ENCODE measurements at regions not wholly inside any gene's neighbourhood (a gene's known extent, or its start where the extent isn't known, plus 50 kb on each side); places are given as distances from the start of the nearest gene placed in this dataset.

DNA sequence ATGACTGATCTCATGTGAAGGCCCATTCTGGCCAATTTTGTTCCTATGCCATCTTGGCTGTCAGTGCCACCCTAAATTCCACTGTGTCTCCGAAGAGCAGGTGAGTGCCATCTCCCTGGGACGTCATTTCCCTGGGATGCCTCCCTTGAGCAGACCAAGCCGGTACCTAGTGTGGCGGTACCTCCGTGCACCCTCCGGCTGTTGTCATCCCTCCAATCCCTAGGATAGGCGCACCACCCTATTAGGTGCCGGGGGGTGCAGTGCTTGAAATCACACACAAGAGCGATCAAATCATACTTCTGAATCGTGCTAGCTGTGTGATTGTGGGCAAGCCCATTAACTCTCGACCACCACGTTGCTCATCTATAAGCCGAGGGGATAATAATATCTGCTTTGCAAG lies 81.8 kb upstream of the GLI2 start:
- Mint-ChIP-seq H3K4me3 (peak overlapping the region; percentile 53; the same call in 2 of the 3 replicates), H3K4me1 (peaks cover 7% of the 10 kb centered on the region; the same call in 2 of the 3 replicates), H3K27me3 (ENCODE audit: insufficient read depth, low read depth, poor library complexity) (peaks cover 32% of the 10 kb centered on the region), H3K9me3 (peaks cover 40% of the 10 kb centered on the region), H3K36me3 (ENCODE audit: low read depth) (peaks cover 15% of the 10 kb centered on the region), H3K27ac (no peak overlapping the region)
- ATAC-seq (no peak), DNase-seq (ENCODE audit: low spot score) (no peak)
- no peaks in the 10 kb centered on the region for H3K9me2 ChIP-seq (ENCODE audit: insufficient read depth)
- no peaks in the 10 kb centered on the region for H3K79me2 ChIP-seq (replicated peaks; ENCODE audit: insufficient read depth)
- no peak overlapping the region for H3K27ac ChIP-seq (ENCODE audit: low read depth)
- H4K20me1 ChIP-seq (replicated peaks; ENCODE audit: insufficient read depth) = no peaks in the 10 kb centered on the region
- H2AFZ ChIP-seq = no peak overlapping the region; the same call in 1 of the 2 replicates
- H3K36me3 ChIP-seq (ENCODE audit: insufficient read depth) = no peaks in the 10 kb centered on the region
- H3K27me3 ChIP-seq (ENCODE audit: insufficient read depth) = peaks cover 51% of the 10 kb centered on the region
- H3K4me1 ChIP-seq (ENCODE audit: insufficient read depth) = no peaks in the 10 kb centered on the region; the same call in 1 of the 2 replicates
- peak overlapping the region; percentile 93 for H3K4me2 ChIP-seq
- peak overlapping the region; percentile 60; the same call in 1 of the 2 replicates for H3K4me3 ChIP-seq
- no peak for TF ChIP-seq CTCF (conservative IDR thresholded peaks at IDR 0.05; ENCODE audit: low read depth in 2 of 2)
- no peak for TF ChIP-seq STAT1 (IDR thresholded peaks at IDR 0.05; ENCODE audit: unreplicated experiment)
- no peak for TF ChIP-seq JUNB (IDR thresholded peaks at IDR 0.05; ENCODE audit: unreplicated experiment)
- no peak for TF ChIP-seq EZH2phosphoT487 (IDR thresholded peaks at IDR 0.05; ENCODE audit: unreplicated experiment)
- TF ChIP-seq POLR2AphosphoS5 (IDR thresholded peaks at IDR 0.05; ENCODE audit: low read depth) = no peak
- no peak for TF ChIP-seq ZNF331 (CRISPR knock-in tag; IDR thresholded peaks at IDR 0.05; ENCODE audit: low read depth)
- TF ChIP-seq, protein P1, sequence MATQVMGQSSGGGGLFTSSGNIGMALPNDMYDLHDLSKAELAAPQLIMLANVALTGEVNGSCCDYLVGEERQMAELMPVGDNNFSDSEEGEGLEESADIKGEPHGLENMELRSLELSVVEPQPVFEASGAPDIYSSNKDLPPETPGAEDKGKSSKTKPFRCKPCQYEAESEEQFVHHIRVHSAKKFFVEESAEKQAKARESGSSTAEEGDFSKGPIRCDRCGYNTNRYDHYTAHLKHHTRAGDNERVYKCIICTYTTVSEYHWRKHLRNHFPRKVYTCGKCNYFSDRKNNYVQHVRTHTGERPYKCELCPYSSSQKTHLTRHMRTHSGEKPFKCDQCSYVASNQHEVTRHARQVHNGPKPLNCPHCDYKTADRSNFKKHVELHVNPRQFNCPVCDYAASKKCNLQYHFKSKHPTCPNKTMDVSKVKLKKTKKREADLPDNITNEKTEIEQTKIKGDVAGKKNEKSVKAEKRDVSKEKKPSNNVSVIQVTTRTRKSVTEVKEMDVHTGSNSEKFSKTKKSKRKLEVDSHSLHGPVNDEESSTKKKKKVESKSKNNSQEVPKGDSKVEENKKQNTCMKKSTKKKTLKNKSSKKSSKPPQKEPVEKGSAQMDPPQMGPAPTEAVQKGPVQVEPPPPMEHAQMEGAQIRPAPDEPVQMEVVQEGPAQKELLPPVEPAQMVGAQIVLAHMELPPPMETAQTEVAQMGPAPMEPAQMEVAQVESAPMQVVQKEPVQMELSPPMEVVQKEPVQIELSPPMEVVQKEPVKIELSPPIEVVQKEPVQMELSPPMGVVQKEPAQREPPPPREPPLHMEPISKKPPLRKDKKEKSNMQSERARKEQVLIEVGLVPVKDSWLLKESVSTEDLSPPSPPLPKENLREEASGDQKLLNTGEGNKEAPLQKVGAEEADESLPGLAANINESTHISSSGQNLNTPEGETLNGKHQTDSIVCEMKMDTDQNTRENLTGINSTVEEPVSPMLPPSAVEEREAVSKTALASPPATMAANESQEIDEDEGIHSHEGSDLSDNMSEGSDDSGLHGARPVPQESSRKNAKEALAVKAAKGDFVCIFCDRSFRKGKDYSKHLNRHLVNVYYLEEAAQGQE (IDR thresholded peaks at IDR 0.05; ENCODE audit: unreplicated experiment) = no peak
- no peak for TF ChIP-seq ZNF114 (CRISPR knock-in tag; IDR thresholded peaks at IDR 0.05)
- H3F3A ChIP-seq (replicated peaks; ENCODE audit: low read depth) = 0 out of 2 replicates have a peak, but pooled peaks cover 5% of the 10 kb centered on the region

GRCh38 chr2:120654381-120655134 lies 81.1 kb upstream of the GLI2 start:
- H3K4me1 Mint-ChIP-seq = peaks cover 7% of the 10 kb centered on the region; the same call in 2 of the 3 replicates
- H3K36me3 Mint-ChIP-seq (ENCODE audit: low read depth) = peaks cover 10% of the 10 kb centered on the region
- H4K20me1 ChIP-seq (replicated peaks; ENCODE audit: insufficient read depth) = no peaks in the 10 kb centered on the region
- DNase-seq (ENCODE audit: low spot score) (peak; percentile 91), ATAC-seq (peak; percentile 98)
- H3K79me2 ChIP-seq (replicated peaks; ENCODE audit: insufficient read depth) = no peaks in the 10 kb centered on the region
- H3K4me1 ChIP-seq (ENCODE audit: insufficient read depth) = no peaks in the 10 kb centered on the region; the same call in 1 of the 2 replicates
- H3K27ac Mint-ChIP-seq = no peak overlapping the region
- no peaks in the 10 kb centered on the region for H3K9me2 ChIP-seq (ENCODE audit: insufficient read depth)
- peaks cover 35% of the 10 kb centered on the region for H3K9me3 Mint-ChIP-seq
- peak overlapping the region; percentile 55; the same call in 2 of the 3 replicates for H3K4me3 Mint-ChIP-seq
- H3K4me2 ChIP-seq = peak overlapping the region; percentile 93
- no peak overlapping the region for H3K27ac ChIP-seq (ENCODE audit: low read depth)
- H3K27me3 ChIP-seq (ENCODE audit: insufficient read depth) = peaks cover 53% of the 10 kb centered on the region
- H3K27me3 Mint-ChIP-seq (ENCODE audit: insufficient read depth, low read depth, poor library complexity) = peaks cover 32% of the 10 kb centered on the region
- peak overlapping the region; percentile 100 for H2AFZ ChIP-seq
- H3K4me3 ChIP-seq = peak overlapping the region; percentile 60
- 0 out of 2 replicates have a peak, but pooled peaks cover 5% of the 10 kb centered on the region for H3F3A ChIP-seq (replicated peaks; ENCODE audit: low read depth)
- H3K36me3 ChIP-seq (ENCODE audit: insufficient read depth) = no peaks in the 10 kb centered on the region
- TF ChIP-seq, protein P2, sequence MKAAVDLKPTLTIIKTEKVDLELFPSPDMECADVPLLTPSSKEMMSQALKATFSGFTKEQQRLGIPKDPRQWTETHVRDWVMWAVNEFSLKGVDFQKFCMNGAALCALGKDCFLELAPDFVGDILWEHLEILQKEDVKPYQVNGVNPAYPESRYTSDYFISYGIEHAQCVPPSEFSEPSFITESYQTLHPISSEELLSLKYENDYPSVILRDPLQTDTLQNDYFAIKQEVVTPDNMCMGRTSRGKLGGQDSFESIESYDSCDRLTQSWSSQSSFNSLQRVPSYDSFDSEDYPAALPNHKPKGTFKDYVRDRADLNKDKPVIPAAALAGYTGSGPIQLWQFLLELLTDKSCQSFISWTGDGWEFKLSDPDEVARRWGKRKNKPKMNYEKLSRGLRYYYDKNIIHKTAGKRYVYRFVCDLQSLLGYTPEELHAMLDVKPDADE (IDR thresholded peaks at IDR 0.05) = no peak
- TF ChIP-seq EZH2 (IDR thresholded peaks at IDR 0.05; ENCODE audit: low read depth, unreplicated experiment) (no peak), POLR2AphosphoS5 (IDR thresholded peaks at IDR 0.05; ENCODE audit: low read depth) (no peak), CTCF (conservative IDR thresholded peaks at IDR 0.05; ENCODE audit: low read depth in 2 of 2) (no peak), CREB1 (CRISPR knock-in tag; IDR thresholded peaks at IDR 0.05; ENCODE audit: low read depth) (no peak)
